SU-DHL-6 (cell line): ENCODE measurements at regions not wholly inside any gene's neighbourhood (a gene's known extent, or its start where the extent isn't known, plus 50 kb on each side); places are given as distances from the start of the nearest gene placed in this dataset.

ENCODE experiments used
- EZH2phosphoT487 ChIP-seq: fragments of 200-600 bp; sonication (generic), shearing (Covaris generic); conservative IDR thresholded peaks from 2 replicates; pipeline ENCODE4 v1.6.1; 2018; ENCODE audit warnings: mild to moderate bottlenecking, antibody characterized with exemption, low read length, moderate library complexity, mixed read lengths
- TF ChIP-seq, protein P1 (sequence below): fragments of 200-600 bp; sonication (generic); IDR thresholded peaks from one replicate; pipeline ENCODE4 v1.5.1; 2017; ENCODE audit warnings: antibody characterized with exemption, mild to moderate bottlenecking, low read length, moderate library complexity; ENCODE audit not compliant: insufficient read depth, poor library complexity, severe bottlenecking

DNA sequence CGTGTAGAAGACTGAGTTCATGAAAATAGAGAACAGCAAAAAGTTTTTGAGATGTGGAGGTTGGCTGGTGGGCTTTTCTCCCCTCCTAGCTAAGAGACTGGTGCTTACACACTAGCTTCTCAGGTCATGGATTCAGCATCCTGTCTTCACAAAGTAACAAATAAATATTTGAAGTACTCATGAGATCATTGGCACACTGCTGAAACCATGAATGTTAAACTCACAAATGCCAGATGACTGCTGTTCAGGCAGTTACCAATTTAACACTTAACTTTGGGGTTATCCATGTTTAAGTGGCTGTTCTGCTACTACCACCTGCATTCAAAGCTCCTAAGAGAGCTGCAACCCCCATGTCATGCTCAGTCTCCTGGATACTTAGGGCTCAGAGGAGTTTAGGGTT, 119.0 kb upstream of the BET1 start:
- TF ChIP-seq, protein P1, sequence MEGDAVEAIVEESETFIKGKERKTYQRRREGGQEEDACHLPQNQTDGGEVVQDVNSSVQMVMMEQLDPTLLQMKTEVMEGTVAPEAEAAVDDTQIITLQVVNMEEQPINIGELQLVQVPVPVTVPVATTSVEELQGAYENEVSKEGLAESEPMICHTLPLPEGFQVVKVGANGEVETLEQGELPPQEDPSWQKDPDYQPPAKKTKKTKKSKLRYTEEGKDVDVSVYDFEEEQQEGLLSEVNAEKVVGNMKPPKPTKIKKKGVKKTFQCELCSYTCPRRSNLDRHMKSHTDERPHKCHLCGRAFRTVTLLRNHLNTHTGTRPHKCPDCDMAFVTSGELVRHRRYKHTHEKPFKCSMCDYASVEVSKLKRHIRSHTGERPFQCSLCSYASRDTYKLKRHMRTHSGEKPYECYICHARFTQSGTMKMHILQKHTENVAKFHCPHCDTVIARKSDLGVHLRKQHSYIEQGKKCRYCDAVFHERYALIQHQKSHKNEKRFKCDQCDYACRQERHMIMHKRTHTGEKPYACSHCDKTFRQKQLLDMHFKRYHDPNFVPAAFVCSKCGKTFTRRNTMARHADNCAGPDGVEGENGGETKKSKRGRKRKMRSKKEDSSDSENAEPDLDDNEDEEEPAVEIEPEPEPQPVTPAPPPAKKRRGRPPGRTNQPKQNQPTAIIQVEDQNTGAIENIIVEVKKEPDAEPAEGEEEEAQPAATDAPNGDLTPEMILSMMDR = no peak
- no peak for TF ChIP-seq EZH2phosphoT487
